T-helper 1 cell (primary cell): ENCODE measurements at regions not wholly inside any gene's neighbourhood (a gene's known extent, or its start where the extent isn't known, plus 50 kb on each side); places are given as distances from the start of the nearest gene placed in this dataset.
"Not testable (repeated sequence)": the region's sequence is repeated elsewhere in the genome, so short reads cannot be mapped to it uniquely, and the experiment has no call there.

Source experiments
- DNase-seq, 5 donors: peaks; one replicate each; pipeline ENCODE4 v3.0.0-alpha.2; 2012 to 2020

DNA sequence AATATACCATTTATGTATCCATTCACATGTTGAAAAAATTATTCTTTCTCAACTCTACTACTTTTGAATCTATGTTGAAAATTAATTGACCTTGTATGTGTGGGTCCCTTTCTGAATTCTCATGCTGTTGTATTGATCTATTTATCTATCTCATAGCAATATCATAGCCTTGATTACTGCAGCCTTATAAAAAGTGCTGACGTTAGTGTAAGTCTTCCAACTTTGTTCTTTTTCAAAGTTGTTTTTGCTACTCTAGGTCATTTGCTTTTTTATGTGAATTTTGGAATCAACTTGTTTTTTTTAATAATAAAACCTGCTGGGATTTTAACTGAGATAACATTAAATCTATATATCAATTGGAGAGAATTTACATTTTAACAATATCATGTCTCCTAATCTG, 52.2 kb upstream of the PAX3 start:
- no peak for DNase-seq

DNA sequence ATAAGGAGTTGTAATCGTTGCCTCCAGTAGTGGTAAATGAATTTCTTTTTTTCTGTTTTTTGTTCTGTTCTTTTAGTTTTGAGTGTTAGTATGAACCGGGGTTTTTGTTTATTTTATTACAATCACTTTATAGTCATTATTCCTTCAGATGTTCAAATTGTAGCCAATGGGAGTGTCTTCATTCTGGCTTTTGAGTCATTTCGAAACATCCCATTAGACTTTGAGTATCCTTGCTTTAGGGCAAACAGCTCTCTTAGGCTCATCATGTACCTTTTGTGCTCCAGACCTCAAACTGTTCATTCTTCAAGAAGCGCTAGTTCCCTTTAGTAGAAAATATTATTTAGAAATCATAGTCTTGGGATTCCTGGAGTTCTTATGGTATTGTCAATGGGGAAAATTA, 54.2 kb upstream of the PAX3 start:
- no peak for DNase-seq

DNA sequence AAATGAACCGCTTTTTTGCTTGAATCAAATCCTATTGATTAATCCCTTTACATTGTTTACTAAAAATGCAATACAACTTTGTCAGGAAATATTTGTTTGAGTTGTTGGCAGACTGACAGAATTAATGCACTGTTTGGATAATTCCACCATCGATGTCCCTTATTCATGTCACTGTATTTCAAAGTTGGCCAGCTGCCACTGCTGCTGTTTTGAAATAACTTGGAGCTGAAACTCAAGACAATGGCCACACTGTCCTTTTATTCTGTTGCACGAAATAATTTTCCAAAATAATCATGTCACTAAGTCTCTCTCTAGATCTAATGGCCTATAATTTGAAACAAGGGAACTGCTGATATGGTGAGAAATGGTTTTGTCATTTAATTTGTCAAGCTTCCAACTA, 55.2 kb upstream of the PAX3 start:
- DNase-seq: no peak

DNA sequence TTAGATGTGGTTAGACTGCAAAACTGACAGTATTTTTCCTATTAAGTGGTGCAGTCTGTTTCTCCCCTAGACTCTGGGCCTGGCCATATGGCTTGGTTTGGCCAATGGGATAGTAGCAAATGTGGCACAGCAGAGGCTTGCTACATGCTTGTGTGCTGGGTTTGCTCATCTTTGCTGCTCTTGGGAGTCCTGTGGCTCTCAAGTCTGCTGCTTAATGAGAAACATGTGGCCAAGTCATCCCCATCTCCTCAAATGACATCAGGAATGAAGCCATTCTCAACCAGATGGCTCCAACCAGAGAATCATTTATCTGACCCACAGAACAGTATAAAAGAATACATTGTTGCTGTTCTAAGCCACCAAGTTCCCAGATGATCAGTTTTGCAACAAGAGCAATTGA, 57.1 kb upstream of the PAX3 start:
- no peak for DNase-seq

DNA sequence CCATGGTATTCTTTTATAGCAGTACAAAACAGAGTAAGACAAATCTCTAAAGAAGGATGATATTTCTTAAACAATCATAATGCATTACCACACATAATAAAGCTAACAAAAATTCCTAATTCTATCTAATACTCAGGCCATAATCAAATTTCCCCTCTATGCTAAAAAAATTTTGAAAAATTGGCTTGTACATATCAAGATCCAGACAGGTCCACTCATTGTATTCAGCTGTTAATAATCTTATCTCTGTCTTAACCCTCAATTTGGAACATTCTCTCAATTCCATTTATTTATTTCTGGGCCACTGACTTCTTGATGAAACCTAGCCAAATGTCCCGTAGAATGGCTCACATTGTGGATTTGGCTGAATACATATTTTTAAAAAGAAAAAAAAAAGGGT, 59.1 kb upstream of the PAX3 start:
- no peak for DNase-seq

DNA sequence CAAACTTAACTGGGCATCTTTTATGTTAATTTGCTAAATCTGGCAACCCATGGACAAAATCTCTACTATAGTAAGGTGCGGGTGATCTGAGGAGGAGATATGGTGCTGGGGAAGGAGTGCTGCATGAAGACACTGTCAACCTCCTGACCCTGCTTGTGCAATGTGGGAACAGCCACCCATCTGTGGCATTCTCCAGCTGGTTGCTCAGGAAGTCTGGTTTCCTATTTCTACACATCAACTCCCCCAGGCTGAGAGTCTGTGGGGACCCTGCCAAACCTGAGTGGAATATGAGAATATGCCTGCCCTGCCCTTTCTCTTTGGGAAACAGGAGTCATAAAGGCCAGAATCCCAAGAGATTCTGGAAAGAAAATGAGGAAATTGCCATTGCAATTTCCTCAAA, 60.1 kb upstream of the PAX3 start:
- no peak for DNase-seq

DNA sequence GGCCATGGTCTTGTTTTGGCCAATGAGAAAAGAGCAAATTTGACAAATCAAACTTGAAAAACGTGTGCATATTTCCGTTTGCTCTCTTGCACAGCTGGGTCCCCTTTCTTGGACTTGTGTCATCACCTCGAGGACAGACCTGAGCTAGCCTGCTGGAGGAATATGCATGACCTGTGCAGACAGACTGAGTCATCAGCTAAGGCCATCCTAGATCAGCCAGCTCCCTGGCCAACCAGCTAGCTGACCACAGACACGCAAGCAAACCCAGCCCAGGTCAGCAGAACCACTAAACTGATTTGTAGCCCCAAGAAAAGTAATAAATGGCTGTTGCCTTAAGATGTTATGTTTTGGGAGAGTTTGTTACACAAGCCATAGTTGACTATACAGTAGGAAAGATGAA, 61.3 kb upstream of the PAX3 start:
- no peak for DNase-seq

DNA sequence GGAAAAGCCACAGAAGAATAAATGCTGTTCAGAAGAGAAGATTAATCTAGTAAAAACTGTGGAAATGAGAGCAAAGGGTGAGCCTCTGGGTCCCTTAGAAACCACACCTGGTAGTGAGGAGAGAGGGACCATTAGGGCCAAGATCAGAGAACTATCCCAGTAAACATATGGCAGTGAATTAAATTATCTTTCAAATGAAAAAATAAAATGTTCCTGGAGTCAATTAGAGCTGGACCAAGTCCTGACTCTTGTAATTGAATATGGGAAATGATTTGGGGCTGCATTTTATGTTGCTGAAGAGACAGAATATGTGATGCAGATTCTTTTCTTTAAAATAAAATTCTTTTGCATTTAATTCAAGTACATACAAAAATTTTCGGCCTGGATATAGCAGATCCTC, 62.2 kb upstream of the PAX3 start:
- DNase-seq: no peak

DNA sequence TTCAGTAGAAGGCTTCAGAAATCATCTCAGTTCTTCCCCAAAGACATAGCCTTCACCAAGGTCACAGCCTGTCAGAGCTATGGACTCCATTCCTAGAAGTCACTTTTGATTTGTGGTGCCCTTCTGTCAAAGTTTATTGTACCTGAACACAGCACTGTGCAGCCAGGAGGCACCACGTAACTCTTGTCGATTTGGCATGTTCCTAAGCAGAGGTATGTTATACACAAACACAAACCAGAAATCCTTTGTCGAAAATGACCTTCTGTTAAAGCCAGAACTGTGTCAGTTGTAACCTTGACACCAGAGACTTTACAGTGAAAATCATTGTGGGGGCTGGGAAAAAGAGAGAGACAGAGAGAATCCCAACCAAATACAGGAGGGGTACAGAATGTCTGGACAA, 62.6 kb upstream of the SGPP2 start:
- no peak for DNase-seq

DNA sequence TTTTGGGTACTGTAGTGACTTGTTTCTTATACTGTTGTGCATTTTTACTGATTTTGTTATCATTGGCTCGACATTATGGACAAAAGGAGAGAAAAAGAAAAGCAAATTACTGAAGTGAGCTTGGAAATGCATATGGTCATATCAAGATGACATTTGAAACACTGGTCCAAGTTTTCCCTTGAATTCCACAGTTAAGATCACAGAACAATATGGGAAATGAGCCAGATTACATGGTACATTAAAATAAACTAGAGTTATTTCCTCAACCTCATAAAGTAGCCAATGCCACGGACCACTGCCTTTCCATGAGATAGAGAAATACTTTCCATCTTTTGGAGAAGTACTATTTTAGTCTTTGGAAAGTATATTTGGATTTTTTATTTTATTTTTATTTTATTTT, 62.0 kb upstream of the SGPP2 start:
- DNase-seq: no peak

DNA sequence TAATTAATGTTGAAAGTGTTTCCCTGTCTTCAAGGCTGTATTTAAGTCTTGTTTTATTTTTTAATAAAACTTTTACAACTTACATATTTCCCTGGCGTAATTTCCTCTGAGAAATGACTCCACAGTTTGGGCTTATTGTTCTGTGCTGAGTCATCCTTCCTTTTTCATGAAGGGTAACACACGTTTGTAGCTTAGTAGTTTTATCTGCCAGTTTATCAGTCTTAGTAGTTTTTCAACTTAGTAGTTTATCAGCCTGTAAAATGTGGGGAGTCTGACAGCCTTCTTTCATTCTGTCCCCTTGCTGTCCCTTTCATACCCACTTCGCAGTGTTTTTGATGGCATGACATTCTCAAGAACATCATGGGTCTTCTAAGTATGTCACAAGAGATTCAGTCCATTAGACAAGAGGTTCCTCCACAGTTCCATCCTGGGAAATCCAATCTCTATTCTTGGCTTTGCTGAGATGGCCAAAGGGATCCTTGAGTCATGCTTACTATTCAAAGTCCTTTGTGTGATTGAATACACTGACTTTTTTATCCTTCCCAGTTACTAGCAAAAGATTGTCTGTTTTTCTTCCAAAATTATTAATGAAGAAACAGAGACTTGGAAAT, 60.0 kb upstream of the SGPP2 start:
- DNase-seq: peak in 1 of 5 donors; percentile 9

DNA sequence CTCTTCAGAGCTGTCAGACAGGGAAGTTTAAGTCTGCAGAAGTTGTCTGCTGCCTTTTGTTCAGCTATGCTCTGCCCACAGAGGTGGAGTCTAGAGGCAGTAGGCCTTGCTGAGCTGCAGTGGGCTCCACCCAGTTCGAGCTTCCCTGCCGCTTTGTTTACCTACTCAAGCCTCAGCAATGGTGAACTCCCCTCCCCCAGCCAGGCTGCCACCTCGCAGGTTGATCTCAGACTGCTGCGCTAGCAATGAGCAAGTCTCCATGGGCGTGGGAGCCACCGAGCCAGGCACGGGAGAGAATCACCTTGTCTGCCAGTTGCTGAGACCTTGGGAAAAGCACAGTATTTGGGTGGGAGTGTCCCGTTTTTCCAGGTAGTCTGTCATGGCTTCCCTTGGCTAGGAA, 56.1 kb upstream of the SGPP2 start:
- DNase-seq: not testable (repeated sequence)

DNA sequence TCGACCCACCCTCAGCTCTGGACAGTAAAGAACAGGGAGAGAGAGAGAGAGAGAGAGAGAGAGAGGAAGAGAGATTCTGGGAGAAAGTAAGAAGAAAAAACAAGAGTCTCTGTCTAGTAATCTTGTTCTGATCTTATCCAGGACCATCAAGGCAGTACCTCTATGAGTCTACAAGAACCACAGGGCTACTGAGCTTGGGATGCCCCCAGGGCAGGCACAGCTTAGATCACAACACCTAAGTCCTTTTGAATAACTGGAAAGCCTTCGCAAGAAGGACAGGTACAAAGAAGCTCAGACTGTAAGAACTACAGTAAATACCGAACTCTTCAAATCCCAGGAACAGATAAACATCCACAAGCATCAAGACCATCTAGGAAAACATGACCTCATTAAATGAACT, 51.4 kb upstream of the SGPP2 start:
- no peak for DNase-seq
